HEK293T (cell line): ENCODE measurements at regions not wholly inside any gene's neighbourhood (a gene's known extent, or its start where the extent isn't known, plus 50 kb on each side); places are given as distances from the start of the nearest gene placed in this dataset.

ENCODE experiments used
- BHLHE40 ChIP-seq: fragments of 450-650 bp; IDR thresholded peaks from 2 replicates; pipeline ENCODE4 v1.6.1; 2016; ENCODE audit warnings: mild to moderate bottlenecking, moderate library complexity, borderline replicate concordance
- ELF4 ChIP-seq: fragments of 450-650 bp; IDR thresholded peaks from 2 replicates; pipeline ENCODE4 v1.6.1; 2017; ENCODE audit warnings: antibody characterized with exemption
- FOXA1 ChIP-seq: fragments of 450-650 bp; IDR thresholded peaks from 2 replicates; pipeline ENCODE4 v1.6.1; 2016; ENCODE audit warnings: mild to moderate bottlenecking
- FOXM1 ChIP-seq: fragments of 450-650 bp; IDR thresholded peaks from 2 replicates; pipeline ENCODE4 v1.6.1; 2017; ENCODE audit warnings: mild to moderate bottlenecking, borderline replicate concordance
- HDGF ChIP-seq: fragments of 450-650 bp; IDR thresholded peaks from 2 replicates; pipeline ENCODE4 v1.6.1; 2017; ENCODE audit warnings: antibody characterized with exemption, borderline replicate concordance
- NFRKB ChIP-seq: fragments of 450-650 bp; IDR thresholded peaks from 2 replicates; pipeline ENCODE4 v1.6.1; 2016; ENCODE audit warnings: mild to moderate bottlenecking, moderate library complexity
- PKNOX1 ChIP-seq: fragments of 450-650 bp; IDR thresholded peaks from 2 replicates; pipeline ENCODE4 v1.6.1; 2016
- SP1 ChIP-seq: fragments of 450-650 bp; IDR thresholded peaks from 2 replicates; pipeline ENCODE4 v1.6.1; 2017
- SUZ12 ChIP-seq: fragments of 450-650 bp; IDR thresholded peaks from 2 replicates; pipeline ENCODE4 v1.6.1; 2016; ENCODE audit warnings: mild to moderate bottlenecking
- TARDBP ChIP-seq: fragments of 450-650 bp; IDR thresholded peaks from 2 replicates; pipeline ENCODE4 v1.6.1; 2016
- ZNF384 ChIP-seq: fragments of 450-650 bp; IDR thresholded peaks from 2 replicates; pipeline ENCODE4 v1.6.1; 2016

GRCh38 chr14:71799841-71800240 is 132.4 kb upstream of the RGS6 start:
- TF ChIP-seq SP1: no peak
- no peak for TF ChIP-seq NFRKB
- TF ChIP-seq FOXM1: no peak
- no peak for TF ChIP-seq ELF4
- no peak for TF ChIP-seq FOXA1
- TF ChIP-seq SUZ12: no peak
- no peak for TF ChIP-seq BHLHE40
- no peak for TF ChIP-seq ZNF384
- no peak for TF ChIP-seq PKNOX1
- no peak for TF ChIP-seq HDGF
- TF ChIP-seq TARDBP: no peak
